NCI-H2107 (cell line): ENCODE measurements at regions not wholly inside any gene's neighbourhood (a gene's known extent, or its start where the extent isn't known, plus 50 kb on each side); places are given as distances from the start of the nearest gene placed in this dataset.

Source experiments
- DNase-seq: peaks from one replicate; lab custom pipeline; 2025; lab: John Stamatoyannopoulos, UW

DNA sequence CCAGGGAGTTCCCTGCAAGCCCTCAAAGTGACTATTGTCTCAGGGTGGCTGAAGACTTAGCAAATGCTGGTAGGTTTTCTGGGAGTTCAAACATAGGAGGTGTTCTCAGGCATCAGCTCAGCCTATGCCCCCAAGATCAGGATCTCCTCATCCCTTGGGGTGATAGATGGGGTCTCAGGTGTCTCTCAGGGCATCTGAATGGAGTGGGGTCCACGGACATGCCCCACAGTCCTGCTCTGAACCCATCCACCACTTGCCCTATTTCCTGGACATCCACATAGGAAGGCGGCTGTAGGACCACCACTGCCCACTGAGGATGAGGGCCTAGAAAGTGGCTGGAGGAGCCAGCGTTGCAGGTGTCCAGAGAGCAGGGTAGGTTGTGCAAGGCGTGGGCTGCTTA, 287.0 kb upstream of the CXCR4 start:
- DNase-seq: no peak

DNA sequence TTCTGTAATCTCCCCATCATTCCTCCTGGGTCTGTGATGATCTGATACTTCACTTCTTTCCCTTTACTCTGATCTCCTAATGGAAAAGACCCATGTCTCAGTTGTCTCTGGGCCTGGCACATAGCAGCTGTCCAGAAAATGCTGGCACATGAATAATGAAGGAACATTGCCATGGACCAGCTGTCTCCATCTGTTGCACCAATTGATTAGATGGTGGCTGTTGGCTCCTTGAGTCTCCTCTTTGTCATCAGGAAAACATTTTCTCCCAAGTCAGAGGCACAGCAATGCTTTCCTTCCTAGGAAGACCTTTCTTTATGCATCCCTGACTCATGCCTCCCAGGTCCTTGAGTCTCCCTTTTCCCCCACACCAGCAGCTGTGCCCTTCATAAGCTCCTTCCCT, 286.2 kb upstream of the CXCR4 start:
- DNase-seq: no peak

DNA sequence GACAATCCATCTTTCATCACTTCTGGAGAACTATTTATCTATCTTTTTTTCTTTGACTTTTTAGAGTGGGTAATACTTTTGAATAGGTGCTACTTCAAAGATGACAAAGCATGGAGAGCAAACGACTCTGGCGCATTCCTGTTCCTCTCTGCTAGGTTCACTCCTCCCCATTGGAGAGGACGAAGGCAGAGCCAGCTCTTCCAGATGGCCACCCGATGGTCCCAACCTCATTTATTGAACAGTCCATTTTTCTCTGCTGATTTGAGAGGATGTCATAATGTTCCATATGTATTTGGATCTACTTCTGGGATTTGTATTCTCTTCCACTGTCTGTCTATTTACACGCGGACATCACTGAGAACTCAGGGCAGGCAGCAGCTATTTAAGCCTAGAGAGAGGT, 284.3 kb upstream of the CXCR4 start:
- DNase-seq: no peak

DNA sequence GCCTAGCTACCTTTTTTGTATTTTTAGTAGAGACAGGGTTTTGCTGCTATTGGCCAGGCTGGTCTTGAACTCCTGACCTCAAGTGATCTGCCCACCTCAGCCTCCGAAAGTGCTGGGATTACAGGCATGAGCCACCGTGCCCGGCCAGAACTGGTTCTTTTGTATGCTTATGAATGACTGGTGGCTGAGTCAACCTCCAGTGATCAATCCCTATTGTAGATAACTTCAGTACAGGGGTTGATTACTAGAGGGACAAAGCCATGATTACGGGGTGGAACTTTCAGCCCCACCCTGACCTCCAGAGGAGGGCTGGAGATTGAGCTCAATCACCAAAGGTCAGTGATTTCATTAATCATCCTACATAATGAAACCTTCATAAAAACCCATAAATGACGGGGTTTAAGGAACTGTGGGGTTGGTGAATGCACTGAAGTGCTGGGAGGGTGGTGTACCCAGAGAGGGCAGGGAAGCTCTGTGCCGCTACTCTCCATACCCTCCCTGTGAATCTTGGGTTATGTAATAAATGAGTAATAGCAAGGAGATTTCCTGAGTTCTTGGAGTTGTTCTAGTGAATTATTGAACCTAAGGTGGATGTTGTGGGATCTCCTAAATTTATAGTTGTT, 281.8 kb upstream of the CXCR4 start:
- DNase-seq: no peak

DNA sequence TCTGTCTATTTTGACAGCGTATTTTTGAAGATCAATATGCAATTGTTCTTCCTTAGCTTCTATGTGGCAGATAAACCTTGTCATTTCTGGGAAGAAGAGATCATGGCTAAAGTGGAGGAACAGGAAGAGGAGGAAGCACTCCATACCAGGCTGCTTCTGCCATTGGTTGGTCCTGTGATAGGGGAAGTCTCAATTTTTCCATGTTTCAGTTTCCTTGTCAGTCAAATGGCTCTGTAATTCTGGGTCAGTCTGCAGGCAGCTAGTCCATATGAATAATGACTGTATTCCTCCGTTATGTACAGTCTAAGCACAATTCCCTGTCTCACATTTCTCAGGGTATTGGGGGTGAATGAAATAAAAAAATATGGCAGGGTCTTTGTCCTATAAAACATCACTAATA, 277.6 kb upstream of the CXCR4 start:
- DNase-seq: no peak

DNA sequence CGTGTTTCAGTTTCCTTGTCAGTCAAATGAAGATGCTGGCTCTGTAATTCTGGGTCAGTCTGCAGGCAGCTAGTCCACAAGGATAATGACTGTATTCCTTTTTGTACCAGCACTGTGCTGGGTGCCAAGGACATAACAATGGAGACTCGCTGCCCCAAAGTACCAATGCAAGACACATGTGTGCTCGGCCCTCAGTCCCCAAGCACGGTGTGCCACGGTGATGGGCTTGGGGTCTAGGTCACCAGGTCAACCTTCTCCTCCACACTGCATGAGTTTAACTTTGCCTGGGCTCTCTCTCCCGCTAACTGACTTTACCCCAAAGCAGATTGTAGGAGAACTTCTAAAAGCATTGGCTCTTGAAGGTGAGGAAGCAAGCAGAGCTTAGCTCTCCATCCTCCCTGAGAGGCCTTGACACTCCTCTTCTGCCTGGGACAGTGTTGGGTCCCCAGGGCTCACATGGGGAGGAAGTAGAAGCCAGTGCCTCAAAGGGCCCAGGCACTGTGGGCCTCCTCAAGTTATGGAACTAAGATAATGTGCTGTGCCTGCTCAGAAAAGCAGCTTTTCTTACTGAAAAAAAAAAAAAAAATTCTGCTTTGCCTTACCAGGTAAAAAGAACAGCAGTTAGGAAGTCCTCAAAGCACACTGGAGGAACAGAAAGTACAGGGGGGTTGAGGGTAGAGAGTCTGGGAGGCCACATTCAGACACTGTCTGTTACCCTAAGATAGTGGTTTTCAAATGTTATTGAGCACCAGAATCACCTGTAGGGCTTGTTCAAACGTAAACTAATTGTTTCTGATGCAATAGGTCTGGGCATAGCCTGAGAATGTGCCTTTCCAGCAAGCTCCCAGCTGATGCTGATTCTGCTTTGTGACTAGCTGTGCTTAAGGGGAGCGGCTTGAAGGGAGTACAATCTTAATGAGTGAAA, 276.4 kb upstream of the CXCR4 start:
- no peak for DNase-seq

DNA sequence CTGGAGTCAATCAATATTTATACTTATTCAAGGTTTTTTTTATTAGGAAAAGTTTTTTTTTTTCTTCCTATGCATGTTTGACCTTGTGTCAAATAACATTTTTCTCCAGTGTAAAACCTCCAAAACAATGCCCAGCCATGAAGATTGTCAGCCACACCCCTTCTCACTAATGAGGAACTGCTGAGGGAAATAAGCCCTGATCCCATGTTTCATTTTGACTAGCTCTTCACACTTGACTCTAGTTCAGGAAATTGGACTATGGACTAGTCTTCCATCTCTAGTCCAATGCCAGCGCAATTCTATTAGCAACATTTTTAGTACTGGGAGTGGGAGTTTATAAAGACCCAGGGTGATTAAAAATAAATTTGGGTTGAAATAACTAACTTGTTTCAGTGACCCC, 275.6 kb upstream of the CXCR4 start:
- DNase-seq: no peak

DNA sequence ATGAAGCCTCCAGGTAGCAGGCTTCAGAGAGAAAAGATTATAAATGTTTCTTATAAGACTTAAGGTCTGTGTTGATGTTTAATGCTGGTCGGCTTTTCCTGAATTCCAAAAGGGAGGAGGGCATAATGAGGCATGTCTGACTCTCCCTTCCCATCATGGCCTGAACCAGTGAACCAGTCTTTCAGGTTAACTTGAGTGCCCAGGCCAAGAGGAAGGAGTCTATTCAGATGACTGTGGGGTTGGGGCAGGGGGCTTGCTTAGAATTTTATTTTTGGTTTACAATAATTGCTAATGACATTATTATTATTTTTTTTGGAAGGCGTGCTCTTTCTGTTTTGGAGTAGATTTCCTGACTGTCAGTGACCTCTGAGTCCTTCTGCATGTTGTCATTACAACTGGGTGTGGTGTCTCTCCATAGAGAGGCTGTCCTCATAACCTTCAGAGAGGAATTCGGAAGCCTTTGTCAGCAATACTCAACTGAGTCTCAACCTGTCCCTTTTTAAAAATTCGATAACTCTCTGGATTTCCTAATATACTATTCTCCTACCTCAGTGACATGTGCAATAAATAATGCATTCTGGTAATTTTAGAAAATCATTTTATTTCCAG, 275.1 kb upstream of the CXCR4 start:
- DNase-seq: no peak

DNA sequence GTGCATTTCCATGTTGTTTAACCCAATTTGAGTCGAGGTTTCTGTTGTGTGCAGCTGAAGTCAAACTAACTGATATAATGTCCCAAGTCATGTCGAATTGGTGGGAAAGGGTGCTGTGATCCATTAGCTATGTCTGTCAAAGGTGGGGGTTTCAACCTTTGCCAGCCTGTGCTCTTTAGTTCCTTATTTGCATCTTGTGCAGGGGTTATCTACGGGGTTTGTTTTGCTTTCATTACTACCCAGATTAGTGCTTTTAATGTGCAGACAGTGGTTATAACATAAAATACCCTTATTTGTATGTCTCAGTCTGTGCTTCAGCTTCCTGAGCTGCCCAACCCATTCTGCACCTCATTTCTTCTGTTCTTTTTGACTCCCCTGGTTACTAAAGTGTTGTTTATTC, 271.9 kb upstream of the CXCR4 start:
- DNase-seq: no peak

DNA sequence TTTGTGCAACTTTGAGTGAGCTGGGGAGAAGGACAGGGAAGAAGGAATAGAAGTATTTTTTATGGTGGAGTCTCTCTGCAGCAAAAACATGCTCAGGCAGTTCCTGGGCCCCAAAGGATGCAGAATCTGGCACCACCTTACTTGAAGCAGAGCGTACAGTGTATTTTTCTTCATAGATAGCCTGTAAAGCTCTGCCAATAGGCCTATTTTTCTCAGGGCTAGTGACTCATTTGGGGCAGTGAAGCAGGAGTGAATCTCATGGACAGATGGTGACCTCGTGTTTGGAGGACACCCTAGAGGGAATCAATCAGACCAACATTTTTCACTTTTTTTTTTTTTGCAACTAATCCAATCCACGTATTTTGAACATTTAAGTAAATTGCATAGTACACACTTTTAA, 268.1 kb upstream of the CXCR4 start:
- no peak for DNase-seq

DNA sequence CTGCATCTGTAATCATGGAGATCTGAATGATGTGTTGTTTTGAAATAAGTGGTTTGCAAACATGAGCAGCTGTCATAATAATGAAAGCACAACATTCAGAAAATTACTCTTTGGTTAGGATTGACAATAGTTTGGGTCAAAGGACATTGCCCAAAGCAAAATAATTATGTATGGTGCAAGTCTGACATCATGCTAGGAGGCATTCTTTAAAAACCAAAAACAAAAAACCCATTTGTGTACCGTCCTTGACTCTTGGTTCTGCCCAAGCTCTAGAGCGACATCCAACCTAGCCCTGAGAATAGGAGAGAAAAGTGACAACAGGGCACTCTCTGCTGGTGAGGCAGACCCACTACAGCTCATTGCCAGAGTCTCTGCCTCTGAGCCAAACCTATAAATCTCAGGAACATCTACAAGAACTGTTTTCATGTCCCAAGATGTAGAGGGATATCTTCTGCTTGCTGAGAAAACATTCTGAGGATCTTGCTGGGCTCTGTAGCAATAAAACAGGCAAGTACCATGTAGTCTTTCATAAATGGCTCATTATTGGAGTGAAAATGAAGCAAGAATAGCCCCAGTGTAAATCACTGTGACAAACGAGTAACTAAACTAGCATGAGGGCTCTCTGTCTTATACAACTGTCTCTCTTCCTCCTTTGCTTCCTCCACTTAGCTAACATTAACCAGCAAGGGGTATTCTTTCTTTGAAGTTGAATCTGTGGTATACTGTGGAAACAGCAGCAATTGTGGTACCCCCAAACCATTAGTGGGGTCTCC, 266.8 kb upstream of the CXCR4 start:
- peak; percentile 43 for DNase-seq

DNA sequence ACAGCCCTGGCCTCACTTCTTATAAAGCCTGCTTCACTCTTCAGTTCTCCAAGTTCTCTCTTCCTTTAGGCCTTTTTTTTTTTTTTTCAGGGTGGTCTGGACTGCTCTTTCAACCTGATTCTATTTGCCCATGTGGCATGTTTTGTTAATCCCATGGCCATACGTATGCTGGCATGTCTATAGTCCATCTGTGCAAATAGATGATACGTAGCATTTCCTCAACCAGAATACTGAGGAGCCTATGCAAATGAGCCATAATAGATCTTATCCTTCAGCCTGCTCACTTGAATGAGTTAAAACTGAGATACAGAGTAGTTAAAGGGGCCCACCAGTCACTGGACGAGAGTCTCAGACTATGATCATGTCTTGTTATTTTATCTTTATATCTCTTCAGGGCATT, 265.2 kb upstream of the CXCR4 start:
- DNase-seq: no peak

DNA sequence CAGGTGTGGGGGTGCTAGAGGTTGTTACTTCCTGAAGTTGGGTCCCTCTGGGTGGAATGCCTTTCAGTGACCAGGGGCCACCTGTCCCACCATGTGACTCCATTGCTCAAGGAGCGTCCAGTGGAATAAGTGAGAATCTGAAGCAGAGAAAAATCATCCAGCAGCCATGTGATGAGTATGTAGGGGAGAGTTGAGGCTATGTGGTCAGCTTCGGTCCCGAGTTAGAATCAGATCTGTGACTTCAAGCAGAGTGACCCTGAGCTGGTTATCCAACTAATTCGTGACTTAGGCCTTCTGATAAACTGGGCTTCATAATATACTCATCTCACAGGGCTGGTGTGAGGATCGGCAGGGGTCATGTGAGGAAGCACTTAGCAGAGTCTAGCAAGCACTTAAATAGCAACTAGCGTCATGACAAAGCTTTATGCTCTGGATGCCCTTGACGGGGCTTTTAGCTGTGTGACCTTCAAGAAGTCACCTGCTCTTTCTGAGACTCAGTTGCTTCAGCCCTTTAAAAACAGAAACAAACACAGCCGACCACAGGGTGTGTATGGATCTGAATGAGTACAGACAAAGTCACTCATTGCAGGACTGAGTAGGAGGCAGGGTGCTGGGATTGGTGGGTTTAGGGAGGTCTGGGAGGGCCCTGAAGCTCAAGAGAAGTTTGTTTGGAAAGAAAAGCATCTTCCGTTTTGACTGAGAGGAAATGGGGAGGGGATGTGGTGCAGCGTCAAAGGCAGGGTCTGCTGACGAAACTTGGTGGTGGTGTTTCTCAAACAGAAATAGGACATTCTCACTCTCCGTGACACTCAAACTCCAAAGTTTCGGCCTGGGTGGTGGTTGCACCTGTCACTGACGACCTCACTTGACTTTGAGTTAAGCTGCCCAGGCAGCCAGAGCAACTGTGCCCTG, 264.0 kb upstream of the CXCR4 start:
- DNase-seq: no peak

DNA sequence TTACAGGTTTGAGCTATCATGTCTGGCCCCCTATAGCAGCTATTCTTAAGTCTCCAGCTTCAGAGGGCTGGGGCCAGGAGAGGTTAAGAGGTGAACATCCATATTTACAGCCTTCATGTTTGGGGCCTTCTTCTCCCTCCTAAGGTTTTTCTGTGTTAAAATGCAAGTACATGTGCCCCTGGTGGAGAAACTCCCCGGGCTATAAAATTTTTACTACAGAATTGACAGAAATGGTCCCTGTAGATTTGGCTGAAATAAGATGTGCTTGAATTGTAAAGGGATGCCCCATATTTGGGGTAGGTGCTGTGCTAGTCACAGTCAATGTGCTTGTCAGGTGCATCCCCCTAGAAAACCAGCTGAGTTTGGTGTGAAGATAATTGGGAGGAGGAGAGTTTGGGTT, 263.3 kb upstream of the CXCR4 start:
- no peak for DNase-seq

DNA sequence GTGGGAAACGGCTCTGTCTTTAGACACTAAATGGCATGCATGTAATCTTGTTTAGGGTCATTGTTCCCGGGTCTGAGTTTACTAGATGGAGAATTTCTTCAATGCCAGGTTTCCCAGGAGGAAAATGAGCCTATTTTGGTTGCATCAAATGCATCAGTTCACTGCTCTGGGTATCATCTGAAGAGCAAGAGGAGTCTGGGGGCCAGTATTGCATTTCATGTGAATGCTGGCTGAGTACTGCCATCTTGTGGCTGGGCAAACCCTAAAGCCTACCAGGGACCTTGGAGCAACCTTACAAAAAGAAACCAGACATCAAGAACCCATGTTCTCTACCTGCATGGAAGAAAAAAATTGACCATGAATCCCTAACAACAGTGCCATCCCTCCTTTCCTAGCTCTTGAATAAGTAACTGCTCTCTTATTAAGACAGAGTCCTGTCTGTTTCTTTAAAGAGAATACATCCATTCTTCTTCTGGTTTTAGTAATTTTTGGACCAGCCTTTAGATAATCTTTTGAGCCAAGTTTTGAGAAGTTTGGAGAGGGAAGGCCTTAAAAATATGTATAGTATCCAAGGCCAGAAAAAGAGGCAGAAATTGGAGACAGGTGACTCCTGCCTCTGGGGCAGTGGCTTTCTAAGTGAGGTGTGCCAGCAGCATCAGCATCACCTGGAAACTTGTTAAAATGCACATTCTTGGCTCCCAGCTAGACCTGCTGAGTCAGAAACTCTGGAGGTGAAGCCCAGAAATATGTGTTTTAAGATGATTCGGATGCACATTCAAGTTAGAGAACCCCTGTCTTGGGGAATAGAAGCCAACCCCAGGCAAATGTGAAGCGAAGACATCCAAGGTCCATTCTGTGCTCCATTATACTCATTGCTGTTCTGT, 261.0 kb upstream of the CXCR4 start:
- DNase-seq: peak; percentile 58

DNA sequence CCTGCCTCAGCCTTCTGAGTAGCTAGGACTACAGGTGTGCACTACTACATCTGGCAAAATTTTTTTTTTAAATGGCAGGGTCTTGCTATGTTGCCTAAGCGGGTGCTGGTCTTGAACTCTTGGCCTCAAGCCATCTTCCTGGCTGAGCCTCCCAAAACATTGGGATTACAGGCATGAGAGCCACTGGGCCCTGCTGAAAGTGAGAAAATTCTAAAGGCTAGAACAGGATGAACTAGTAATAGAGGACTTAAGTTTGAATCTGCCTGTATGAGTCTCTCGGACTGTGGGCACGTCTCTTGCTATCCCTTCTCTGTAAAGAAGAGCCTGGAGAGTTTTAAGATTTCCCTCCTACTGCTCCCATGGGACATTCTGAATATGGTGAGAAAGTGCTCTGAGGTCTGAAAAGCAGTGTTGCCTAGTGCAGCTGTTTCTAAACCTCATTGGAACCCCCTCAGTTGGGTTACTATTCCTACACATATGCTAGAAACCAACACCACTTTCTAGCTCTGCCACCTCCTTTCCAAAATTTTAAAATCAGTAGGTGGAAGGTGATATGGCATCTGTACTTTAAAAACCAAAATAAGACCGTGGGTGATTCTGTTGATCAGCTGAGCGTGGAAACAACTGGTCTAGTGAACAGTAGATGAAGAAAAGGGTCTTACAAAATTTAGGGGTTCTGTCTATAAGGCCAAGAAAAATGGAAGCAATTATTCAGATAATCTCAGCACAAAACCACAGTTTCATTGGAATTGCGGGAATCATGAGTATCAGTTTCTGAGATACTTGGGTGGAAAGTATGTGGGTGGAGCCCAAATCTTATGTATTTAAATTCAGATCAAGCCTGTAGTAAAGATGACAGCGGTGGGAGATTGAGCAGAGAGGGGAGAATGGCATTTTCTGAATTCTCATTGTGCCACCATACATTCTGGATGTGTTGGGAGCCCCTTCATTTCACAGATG, 259.8 kb upstream of the CXCR4 start:
- DNase-seq: no peak

DNA sequence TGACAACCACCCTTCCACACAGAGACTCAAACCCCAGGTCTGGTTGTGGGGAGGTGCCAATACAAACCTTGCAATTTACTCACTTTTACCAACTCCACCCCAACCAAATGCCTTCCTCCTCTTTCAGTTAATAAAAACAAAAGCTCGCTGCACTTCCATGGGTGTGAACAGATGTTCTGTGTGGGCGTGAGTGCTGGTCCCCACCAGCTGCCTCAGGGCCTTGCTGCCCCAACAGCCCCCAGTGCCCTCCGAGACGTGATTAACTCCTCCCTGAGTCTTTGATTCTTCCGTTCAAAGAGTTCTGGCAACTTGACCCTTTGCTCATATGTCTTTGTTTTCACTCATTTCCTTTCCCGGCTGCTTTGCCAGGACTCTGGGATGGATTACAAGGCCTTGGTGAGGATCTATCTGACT, 258.9 kb upstream of the CXCR4 start:
- no peak for DNase-seq

DNA sequence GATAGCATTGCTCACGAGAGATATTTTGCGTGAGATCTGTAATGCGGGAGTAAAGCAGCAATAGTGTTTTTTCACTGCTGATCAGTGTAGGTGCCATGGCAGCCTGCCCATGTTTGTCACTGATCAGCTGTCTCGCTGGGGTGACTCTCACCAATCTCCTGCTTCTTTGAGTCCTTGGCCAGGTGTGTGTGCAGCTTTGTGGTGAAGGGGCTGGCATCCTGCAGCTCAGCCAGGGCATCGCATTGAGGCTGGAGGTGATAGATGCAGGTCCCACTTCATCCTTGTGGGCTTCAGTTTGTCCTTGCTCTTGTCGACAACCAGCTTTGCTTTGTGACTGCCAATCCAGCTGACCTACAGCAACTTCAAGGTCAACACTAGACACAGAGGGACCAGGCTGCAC, 258.3 kb upstream of the CXCR4 start:
- DNase-seq: no peak
